Calu3 (cell line): ENCODE measurements at regions not wholly inside any gene's neighbourhood (a gene's known extent, or its start where the extent isn't known, plus 50 kb on each side); places are given as distances from the start of the nearest gene placed in this dataset.

Source experiments
- BruUV-seq: library from RNA; stranded (reverse); fragments of 400-500 nt; replicated peaks from 2 replicates; lab custom pipeline; 2021; lab: Mats Ljungman, UMichigan
- CTCF ChIA-PET: fragments of 300-600 bp; sonication (Branson Sonifier 250); formaldehyde crosslinking; loops from one replicate; lab custom pipeline; 2022; ENCODE audit warnings: antibody characterized with exemption; lab: Charles Lee
- DNase-seq: peaks from one replicate; pipeline ENCODE4 v3.0.0; 2022
- H3K27ac Mint-ChIP-seq: one replicate; pipeline ENCODE4 v1.8.0; 2022; ENCODE audit warnings: mixed read lengths; ENCODE audit not compliant: unreplicated experiment
- H3K27me3 Mint-ChIP-seq: one replicate; pipeline ENCODE4 v1.8.0; 2022; ENCODE audit warnings: mixed read lengths; ENCODE audit not compliant: unreplicated experiment
- H3K36me3 Mint-ChIP-seq: one replicate; pipeline ENCODE4 v1.8.0; 2022; ENCODE audit warnings: mild to moderate bottlenecking, moderate library complexity, mixed read lengths; ENCODE audit not compliant: insufficient read depth, unreplicated experiment
- H3K4me1 Mint-ChIP-seq: one replicate; pipeline ENCODE4 v1.8.0; 2022; ENCODE audit warnings: mild to moderate bottlenecking, low read depth, mixed read lengths; ENCODE audit not compliant: unreplicated experiment
- H3K4me3 Mint-ChIP-seq: one replicate; pipeline ENCODE4 v1.8.0; 2022; ENCODE audit warnings: mild to moderate bottlenecking, low read depth, moderate library complexity, mixed read lengths; ENCODE audit not compliant: unreplicated experiment
- H3K9me3 Mint-ChIP-seq: one replicate; pipeline ENCODE4 v1.8.0; 2022; ENCODE audit warnings: low read depth, mixed read lengths; ENCODE audit not compliant: unreplicated experiment
- CTCF ChIP-seq: fragments of 200-600 bp; IDR thresholded peaks from one replicate; pipeline ENCODE4 v1.8.0; 2022; ENCODE audit warnings: antibody characterized with exemption; ENCODE audit not compliant: unreplicated experiment
- intact Hi-C: fragments of 100-400 bp; cut with micrococcal nuclease; formaldehyde crosslinking; loops from one replicate; pipeline ENCODE4 v1.10.0; 2022; ENCODE audit not compliant: unreplicated experiment

- no peak overlapping the region for H3K4me3 Mint-ChIP-seq
- no TSS peak for BruUV-seq
Observed at GRCh38 chr15:70566047-70566835, 197.1 kb downstream of the UACA start.

GRCh38 chr15:70563561-70564095 is 199.7 kb downstream of the UACA start:
- no peak overlapping the region for H3K4me3 Mint-ChIP-seq
- no peaks in the 10 kb centered on the region for H3K27me3 Mint-ChIP-seq
- no peaks in the 10 kb centered on the region for H3K36me3 Mint-ChIP-seq
- CTCF ChIA-PET: no interaction called here
- no peaks in the 10 kb centered on the region for H3K9me3 Mint-ChIP-seq
- no TSS peak for BruUV-seq
- TF ChIP-seq CTCF: no peak
- no peaks in the 10 kb centered on the region for H3K4me1 Mint-ChIP-seq
- no peak overlapping the region for H3K27ac Mint-ChIP-seq
- intact Hi-C loops: loop anchor here (10.0 kb wide), 1 partner anchor 161 kb away; no protein-coding TSS in a partner anchor
- DNase-seq: no peak

More at GRCh38 chr15:70566047-70566835, 197.1 kb downstream of the UACA start:
- H3K9me3 Mint-ChIP-seq: no peaks in the 10 kb centered on the region
- no peak overlapping the region for H3K27ac Mint-ChIP-seq
- DNase-seq: no peak
- intact Hi-C loops: loop anchor here (10.0 kb wide), 1 partner anchor 159 kb away; no protein-coding TSS in a partner anchor
- CTCF ChIA-PET: interaction anchor here (0.7 kb wide), 1 partner anchor 171 kb away, joined by 4 read pairs; no protein-coding TSS in a partner anchor
- peaks cover 14% of the 10 kb centered on the region for H3K4me1 Mint-ChIP-seq
- no peaks in the 10 kb centered on the region for H3K27me3 Mint-ChIP-seq
- no peak for TF ChIP-seq CTCF
- H3K36me3 Mint-ChIP-seq: no peaks in the 10 kb centered on the region

GRCh38 chr15:70562906-70563305 is 200.5 kb downstream of the UACA start:
- no peak overlapping the region for H3K4me3 Mint-ChIP-seq
- no peaks in the 10 kb centered on the region for H3K4me1 Mint-ChIP-seq
- CTCF ChIA-PET: interaction anchor here (0.6 kb wide), 1 partner anchor 19 kb away, joined by 4 read pairs; no protein-coding TSS in a partner anchor
- no peak overlapping the region for H3K27ac Mint-ChIP-seq
- H3K36me3 Mint-ChIP-seq: no peaks in the 10 kb centered on the region
- BruUV-seq: no TSS peak
- intact Hi-C loops: loop anchor here (10.0 kb wide), 1 partner anchor 162 kb away; no protein-coding TSS in a partner anchor
- DNase-seq: no peak
- TF ChIP-seq CTCF: no peak
- no peaks in the 10 kb centered on the region for H3K27me3 Mint-ChIP-seq
- no peaks in the 10 kb centered on the region for H3K9me3 Mint-ChIP-seq

GRCh38 chr15:70561885-70562284 is 201.5 kb downstream of the UACA start:
- intact Hi-C loops: loop anchor here (10.0 kb wide), 1 partner anchor 163 kb away; no protein-coding TSS in a partner anchor

More at GRCh38 chr15:70561885-70562284, 201.5 kb downstream of the UACA start:
- Mint-ChIP-seq H3K9me3 (no peaks in the 10 kb centered on the region), H3K4me1 (no peaks in the 10 kb centered on the region), H3K4me3 (no peak overlapping the region), H3K27ac (no peak overlapping the region), H3K27me3 (no peaks in the 10 kb centered on the region), H3K36me3 (no peaks in the 10 kb centered on the region)
- DNase-seq: no peak
- CTCF ChIA-PET: no interaction called here
- no peak for TF ChIP-seq CTCF
- BruUV-seq: no TSS peak
